C4-2B (cell line): ENCODE measurements at regions not wholly inside any gene's neighbourhood (a gene's known extent, or its start where the extent isn't known, plus 50 kb on each side); places are given as distances from the start of the nearest gene placed in this dataset.

Source experiments
- H3K27ac ChIP-seq: fragments of 450-650 bp; 2 replicates; pipeline ENCODE4 v1.5.1; 2017
- ZFX ChIP-seq: fragments of 450-650 bp; IDR thresholded peaks from 2 replicates; pipeline ENCODE4 v1.6.1; 2017
- TF ChIP-seq, protein P1 (sequence below): fragments of 450-650 bp; conservative IDR thresholded peaks from 2 replicates; pipeline ENCODE4 v1.5.1; 2017; ENCODE audit warnings: mild to moderate bottlenecking

DNA sequence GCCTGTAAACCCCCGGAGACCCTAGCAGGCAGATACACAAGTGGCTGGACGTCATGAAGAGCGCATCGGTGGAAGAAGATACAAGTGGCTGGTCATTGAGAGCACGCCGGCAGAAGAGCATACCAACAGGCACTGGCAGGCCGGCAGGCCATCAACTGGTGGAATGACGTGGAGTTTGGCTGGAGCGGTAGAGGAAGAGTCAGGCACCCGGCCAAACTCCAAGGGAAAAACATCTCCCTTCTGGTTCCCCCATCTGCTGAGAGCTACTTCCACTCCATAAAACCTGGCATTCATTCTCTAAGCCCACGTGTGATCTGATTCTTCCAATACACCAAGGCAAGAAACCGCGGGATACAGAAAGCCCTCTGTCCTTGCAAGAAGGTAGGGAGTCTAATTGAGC lies 113.4 kb upstream of the NPSR1 start:
- no peak for TF ChIP-seq ZFX
- TF ChIP-seq, protein P1, sequence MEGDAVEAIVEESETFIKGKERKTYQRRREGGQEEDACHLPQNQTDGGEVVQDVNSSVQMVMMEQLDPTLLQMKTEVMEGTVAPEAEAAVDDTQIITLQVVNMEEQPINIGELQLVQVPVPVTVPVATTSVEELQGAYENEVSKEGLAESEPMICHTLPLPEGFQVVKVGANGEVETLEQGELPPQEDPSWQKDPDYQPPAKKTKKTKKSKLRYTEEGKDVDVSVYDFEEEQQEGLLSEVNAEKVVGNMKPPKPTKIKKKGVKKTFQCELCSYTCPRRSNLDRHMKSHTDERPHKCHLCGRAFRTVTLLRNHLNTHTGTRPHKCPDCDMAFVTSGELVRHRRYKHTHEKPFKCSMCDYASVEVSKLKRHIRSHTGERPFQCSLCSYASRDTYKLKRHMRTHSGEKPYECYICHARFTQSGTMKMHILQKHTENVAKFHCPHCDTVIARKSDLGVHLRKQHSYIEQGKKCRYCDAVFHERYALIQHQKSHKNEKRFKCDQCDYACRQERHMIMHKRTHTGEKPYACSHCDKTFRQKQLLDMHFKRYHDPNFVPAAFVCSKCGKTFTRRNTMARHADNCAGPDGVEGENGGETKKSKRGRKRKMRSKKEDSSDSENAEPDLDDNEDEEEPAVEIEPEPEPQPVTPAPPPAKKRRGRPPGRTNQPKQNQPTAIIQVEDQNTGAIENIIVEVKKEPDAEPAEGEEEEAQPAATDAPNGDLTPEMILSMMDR: no peak
- no peak overlapping the region for H3K27ac ChIP-seq

DNA sequence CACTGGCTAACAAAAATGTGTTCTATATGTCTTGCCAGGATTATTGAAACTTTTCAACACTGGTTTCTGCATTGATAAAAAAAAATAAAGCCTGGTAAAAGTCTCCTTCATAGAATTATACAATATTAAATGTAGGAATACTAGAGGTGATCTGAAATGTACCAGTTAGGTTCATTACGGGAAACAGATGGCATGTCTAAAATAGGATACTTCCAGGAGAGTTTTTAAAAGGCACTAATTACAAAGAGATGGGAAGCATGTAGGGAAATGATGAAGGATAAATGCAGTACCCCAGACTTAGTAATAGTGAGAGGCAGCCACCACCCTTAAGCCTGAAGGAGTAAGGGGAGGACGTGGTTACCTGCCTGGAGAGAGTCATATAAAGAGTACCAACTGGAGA lies 107.0 kb upstream of the NPSR1 start:
- no peak for TF ChIP-seq ZFX
- TF ChIP-seq, protein P1: no peak
- no peak overlapping the region for H3K27ac ChIP-seq

DNA sequence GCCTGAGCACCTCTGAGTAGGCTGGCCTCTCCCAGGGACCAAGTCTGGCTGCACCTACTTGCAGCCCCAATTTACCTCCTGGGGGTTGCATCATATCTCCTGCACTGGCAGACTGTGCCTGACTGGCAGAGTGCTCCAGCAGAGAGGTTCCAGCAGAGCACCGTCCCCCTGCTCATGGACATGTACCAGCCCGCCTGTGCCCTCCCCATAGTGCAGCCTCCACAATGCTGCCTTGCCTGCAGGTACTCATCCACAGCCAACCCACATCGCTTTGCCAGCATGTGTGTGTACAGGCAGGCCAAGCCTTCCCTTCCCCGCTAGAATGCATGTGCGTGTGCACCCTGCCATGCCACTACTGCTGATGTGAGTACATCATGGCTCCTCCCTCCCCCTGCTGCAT lies 105.5 kb upstream of the NPSR1 start:
- no peak overlapping the region for H3K27ac ChIP-seq
- TF ChIP-seq, protein P1: no peak

DNA sequence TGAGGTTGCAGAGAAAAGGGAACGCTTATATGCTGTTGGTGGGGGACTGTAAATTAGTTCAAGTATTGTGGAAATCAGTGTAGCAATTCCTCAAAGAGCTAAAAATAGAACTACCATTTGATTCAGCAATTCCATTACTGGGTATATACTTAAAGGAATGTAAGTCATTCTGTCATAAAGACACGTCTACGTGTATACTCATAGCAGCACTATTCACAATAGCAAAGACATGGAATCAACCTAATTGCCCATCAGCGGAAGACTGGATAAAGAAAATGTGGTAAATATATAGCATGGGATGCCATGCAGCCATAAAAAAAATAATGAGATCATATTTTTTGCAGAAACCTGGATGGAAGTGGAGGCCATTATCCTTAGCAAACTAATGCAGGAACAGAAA lies 100.0 kb upstream of the NPSR1 start:
- H3K27ac ChIP-seq: no peak overlapping the region
- TF ChIP-seq ZFX: no peak
- TF ChIP-seq, protein P1: no peak

DNA sequence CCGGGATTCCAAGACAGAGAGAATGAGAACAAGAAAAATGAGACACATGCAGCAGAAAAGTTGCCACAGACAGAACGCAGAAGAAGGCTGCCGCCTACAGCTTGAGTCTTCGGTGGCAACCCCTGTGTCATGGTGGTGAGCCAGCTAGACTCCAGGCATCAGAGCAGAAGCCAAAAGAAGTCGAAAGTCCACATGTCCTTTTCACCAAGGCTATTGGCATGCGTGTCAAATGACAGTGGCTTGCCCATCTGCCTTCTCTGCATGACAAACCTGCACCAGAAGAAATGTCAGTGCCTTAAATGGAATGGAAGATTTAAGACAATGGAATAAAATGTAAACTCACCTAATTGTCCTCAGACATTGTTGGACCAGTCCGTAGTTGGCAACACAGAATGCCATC lies 93.9 kb upstream of the NPSR1 start:
- no peak for TF ChIP-seq ZFX
- TF ChIP-seq, protein P1: no peak
- no peak overlapping the region for H3K27ac ChIP-seq

DNA sequence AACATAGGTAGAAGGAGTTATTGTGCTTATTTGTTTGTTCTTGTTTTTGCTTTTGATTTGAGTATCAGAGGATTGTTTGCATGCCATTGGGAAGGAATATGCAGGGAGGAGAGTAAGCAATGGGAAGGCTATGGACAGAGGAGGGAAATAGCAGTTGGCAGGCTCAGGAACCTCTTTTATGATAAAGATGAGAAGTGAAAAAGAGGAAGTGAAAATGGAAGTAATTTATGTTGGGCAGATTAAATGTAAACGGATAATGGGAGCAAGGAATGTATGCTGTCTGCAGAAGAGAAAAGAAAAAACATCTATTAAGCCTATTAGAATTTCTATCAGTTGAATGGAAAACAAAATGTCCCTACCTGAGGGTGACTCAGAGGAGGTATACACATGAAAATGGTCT lies 90.1 kb upstream of the NPSR1 start:
- no peak for TF ChIP-seq ZFX
- TF ChIP-seq, protein P1: no peak
- no peak overlapping the region for H3K27ac ChIP-seq

DNA sequence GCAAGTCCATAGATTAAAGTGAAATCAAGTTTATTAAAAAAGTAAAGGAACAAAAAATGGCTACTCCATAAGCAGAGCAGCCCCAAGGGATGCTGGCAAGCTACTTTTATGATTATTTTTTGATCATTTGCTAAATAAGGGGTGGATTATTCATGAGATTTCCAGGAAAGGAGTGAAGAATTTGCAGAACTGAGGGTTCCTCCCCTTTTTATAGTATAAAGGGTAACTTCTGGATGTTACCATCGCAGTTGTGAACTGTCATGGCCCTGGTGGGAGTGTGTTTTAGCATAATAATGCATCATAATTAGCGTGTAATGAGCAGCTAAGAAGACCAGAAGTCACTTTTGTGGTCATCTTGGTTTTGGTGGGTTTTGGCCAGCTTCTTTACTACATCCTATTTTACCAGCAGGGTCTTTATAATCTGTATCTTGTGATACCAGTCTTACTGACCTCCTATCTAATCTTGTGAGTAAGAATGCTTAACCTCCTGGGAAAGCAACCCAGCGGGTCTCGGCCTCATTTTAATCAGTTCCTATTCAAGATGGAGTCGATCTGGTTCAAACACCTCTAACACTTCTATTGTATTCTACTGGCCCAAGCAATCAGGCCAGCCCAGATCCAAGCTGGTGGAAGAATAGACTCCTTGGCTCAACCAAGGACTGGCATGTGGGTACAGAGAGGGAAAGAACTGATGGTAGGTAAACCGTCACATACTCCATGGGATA lies 87.9 kb upstream of the NPSR1 start:
- TF ChIP-seq, protein P1: no peak
- no peak for TF ChIP-seq ZFX
- no peak overlapping the region for H3K27ac ChIP-seq
